ENCODE measurements at regions not wholly inside any gene's neighbourhood (a gene's known extent, or its start where the extent isn't known, plus 50 kb on each side); places are given as distances from the start of the nearest gene placed in this dataset.

GRCh38 chr2:230658877-230659652, 53.6 kb upstream of the CAB39 start:
- TF ChIP-seq CTCF (IDR thresholded peaks at IDR 0.05), result no peak
- no peak for TF ChIP-seq EZH2 (IDR thresholded peaks at IDR 0.05; ENCODE audit: borderline replicate concordance, insufficient read depth, low read depth, low read length, poor library complexity, severe bottlenecking)

All from B cell (primary cell).